IMR-90 (cell line): ENCODE measurements at regions not wholly inside any gene's neighbourhood (a gene's known extent, or its start where the extent isn't known, plus 50 kb on each side); places are given as distances from the start of the nearest gene placed in this dataset.

Experiments
- CEBPB ChIP-seq: IDR thresholded peaks from 2 replicates; pipeline ENCODE4 v1.6.1; 2012; ENCODE audit warnings: low read depth, low read length, improper control_type of control experiment
- CTCF ChIP-seq: conservative IDR thresholded peaks from 2 replicates; pipeline ENCODE4 v1.5.1; 2012; ENCODE audit warnings: mild to moderate bottlenecking, low read depth, low read length, improper control_type of control experiment
- MAFK ChIP-seq: IDR thresholded peaks from 2 replicates; pipeline ENCODE4 v1.6.1; 2012; ENCODE audit warnings: low read depth, low read length, improper control_type of control experiment
- MXI1 ChIP-seq: IDR thresholded peaks from 2 replicates; pipeline ENCODE4 v1.6.1; 2012; ENCODE audit warnings: low read depth, mild to moderate bottlenecking, low read length, moderate library complexity, borderline replicate concordance
- POLR2A ChIP-seq: IDR thresholded peaks from 2 replicates; pipeline ENCODE4 v1.6.1; 2012; ENCODE audit warnings: mild to moderate bottlenecking, low read depth, low read length
- RAD21 ChIP-seq: IDR thresholded peaks from 2 replicates; pipeline ENCODE4 v1.6.1; 2012; ENCODE audit warnings: low read length, improper control_type of control experiment
- RCOR1 ChIP-seq: IDR thresholded peaks from 2 replicates; pipeline ENCODE4 v1.6.1; 2012; ENCODE audit warnings: mild to moderate bottlenecking, low read length, improper control_type of control experiment; ENCODE audit not compliant: insufficient replicate concordance
- SMC3 ChIP-seq: fragments of 150-350 bp; IDR thresholded peaks from 2 replicates; pipeline ENCODE4 v1.6.1; 2016; ENCODE audit warnings: low read depth, mild to moderate bottlenecking, antibody characterized with exemption, low read length, moderate library complexity

- TF ChIP-seq MAFK = no peak
- TF ChIP-seq SMC3 = no peak
- TF ChIP-seq CTCF = no peak
- TF ChIP-seq RCOR1 = no peak
- TF ChIP-seq POLR2A = no peak
- no peak for TF ChIP-seq MXI1
- no peak for TF ChIP-seq CEBPB
- no peak for TF ChIP-seq RAD21
Measured at GRCh38 chr1:234996245-234996757, 132.3 kb downstream of the TOMM20 start.
